ENCODE measurements at regions not wholly inside any gene's neighbourhood (a gene's known extent, or its start where the extent isn't known, plus 50 kb on each side); places are given as distances from the start of the nearest gene placed in this dataset.

- ATAC-seq: no peak
- no peak for FAIRE-seq
- 38 to 56% methylated on average over 2 of the region's 2 CpGs for WGBS, 2 donors
- Histone ChIP-seq H3K27ac (no peak overlapping the region), H3K4me3 (no peak overlapping the region), H3K36me3 (no peaks in the 10 kb centered on the region), H3K27me3 (no peaks in the 10 kb centered on the region), H3K9me3 (no peaks in the 10 kb centered on the region), H3K4me1 (no peaks in the 10 kb centered on the region)
- intact Hi-C loops (cut with DNase I): no loop called here
- TF ChIP-seq CTCF (IDR thresholded peaks at IDR 0.05): no peak
- no peak for DNase-seq
Observed at GRCh38 chr5:6146271-6146670, 232.1 kb downstream of the MED10 start.

GRCh38 chr5:6145616-6146237 lies 232.6 kb downstream of the MED10 start:
- H3K36me3 ChIP-seq: no peaks in the 10 kb centered on the region
- 59 to 78% methylated on average over 4 of the region's 4 CpGs for WGBS, 2 donors
- ATAC-seq: no peak
- no peak overlapping the region for H3K4me3 ChIP-seq
- no peak for FAIRE-seq
- DNase-seq: no peak
- no peaks in the 10 kb centered on the region for H3K9me3 ChIP-seq
- intact Hi-C loops (cut with DNase I): no loop called here
- no peaks in the 10 kb centered on the region for H3K4me1 ChIP-seq
- H3K27ac ChIP-seq: no peak overlapping the region
- H3K27me3 ChIP-seq: no peaks in the 10 kb centered on the region
- no peak for TF ChIP-seq CTCF (IDR thresholded peaks at IDR 0.05)

GRCh38 chr5:6143523-6143922 lies 234.8 kb downstream of the MED10 start:
- TF ChIP-seq CTCF (IDR thresholded peaks at IDR 0.05): no peak
- 31 to 41% methylated on average over 5 of the region's 5 CpGs for WGBS, 2 donors
- FAIRE-seq (no peak), DNase-seq (no peak), ATAC-seq (no peak)
- Histone ChIP-seq H3K36me3 (no peaks in the 10 kb centered on the region), H3K27me3 (no peaks in the 10 kb centered on the region), H3K9me3 (no peaks in the 10 kb centered on the region), H3K4me1 (no peaks in the 10 kb centered on the region), H3K27ac (no peak overlapping the region), H3K4me3 (no peak overlapping the region)
- intact Hi-C loops (cut with DNase I): no loop called here

- intact Hi-C loops (cut with DNase I): no loop called here
- no peak for TF ChIP-seq CTCF (IDR thresholded peaks at IDR 0.05)
- H3K27ac ChIP-seq: no peak overlapping the region
- WGBS, 2 donors: 45 to 54% methylated on average over 5 of the region's 5 CpGs
- H3K36me3 ChIP-seq: no peaks in the 10 kb centered on the region
- no peaks in the 10 kb centered on the region for H3K4me1 ChIP-seq
- H3K9me3 ChIP-seq: no peaks in the 10 kb centered on the region
- ATAC-seq: no peak
- DNase-seq: no peak
- FAIRE-seq: no peak
- no peak overlapping the region for H3K4me3 ChIP-seq
- no peaks in the 10 kb centered on the region for H3K27me3 ChIP-seq
Observed at GRCh38 chr5:6142353-6142752, 236.0 kb downstream of the MED10 start.

GRCh38 chr5:6140219-6140618 lies 238.1 kb downstream of the MED10 start:
- FAIRE-seq (no peak), ATAC-seq (no peak), DNase-seq (no peak)
- Histone ChIP-seq H3K27me3 (no peaks in the 10 kb centered on the region), H3K4me1 (no peaks in the 10 kb centered on the region), H3K36me3 (no peaks in the 10 kb centered on the region), H3K27ac (no peak overlapping the region), H3K4me3 (no peak overlapping the region), H3K9me3 (no peaks in the 10 kb centered on the region)
- intact Hi-C loops (cut with DNase I): no loop called here
- WGBS, 2 donors: 21 to 25% methylated on average over 5 of the region's 5 CpGs
- TF ChIP-seq CTCF (IDR thresholded peaks at IDR 0.05): no peak
